Panc1 (cell line): ENCODE measurements at regions not wholly inside any gene's neighbourhood (a gene's known extent, or its start where the extent isn't known, plus 50 kb on each side); places are given as distances from the start of the nearest gene placed in this dataset.

Experiments used
- CTCF ChIP-seq: fragments of 450-650 bp; IDR thresholded peaks from 2 replicates; pipeline ENCODE4 v1.5.1; 2017; ENCODE audit warnings: mild to moderate bottlenecking
- POLR2AphosphoS5 ChIP-seq: IDR thresholded peaks from 2 replicates; pipeline ENCODE4 v1.6.1; 2012; ENCODE audit warnings: mild to moderate bottlenecking, low read depth, low read length, moderate library complexity

- TF ChIP-seq POLR2AphosphoS5 (no peak), CTCF (no peak)
These were observed 307.7 kb downstream of the AJAP1 start for GRCh38 chr1:4961935-4962645.
